OCI-M1 (cell line): ENCODE measurements at regions not wholly inside any gene's neighbourhood (a gene's known extent, or its start where the extent isn't known, plus 50 kb on each side); places are given as distances from the start of the nearest gene placed in this dataset.

Source experiments
- DNase-seq: peaks from one replicate; lab custom pipeline; 2025; lab: John Stamatoyannopoulos, UW

DNA sequence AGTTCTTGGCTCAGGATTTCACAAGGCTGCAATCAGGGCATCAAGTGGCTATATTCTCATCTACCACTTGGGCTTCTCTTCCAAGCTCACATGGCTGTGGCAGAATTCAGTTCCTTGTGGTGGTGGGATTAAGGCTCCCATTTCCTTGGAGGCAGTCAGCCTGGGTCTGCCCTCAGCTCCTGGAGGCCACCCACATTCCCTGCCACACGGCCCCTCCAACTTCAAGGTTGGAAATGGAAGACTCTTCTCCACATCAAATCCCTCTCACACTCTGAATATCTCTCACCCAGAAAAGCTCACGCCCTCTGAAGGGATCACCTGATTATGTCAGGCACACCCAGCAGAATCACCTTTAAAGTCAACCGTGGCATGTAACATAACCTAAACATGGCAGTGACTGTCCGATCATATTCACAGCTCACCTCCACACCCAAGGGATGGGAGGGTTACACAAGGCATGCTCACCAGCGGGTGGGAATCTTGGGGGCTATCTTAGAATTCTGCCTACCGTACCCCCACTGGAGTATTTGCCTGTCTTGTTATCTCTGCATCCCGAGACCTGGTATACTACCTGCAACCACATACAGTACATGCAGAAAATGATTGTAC lies 256.2 kb upstream of the KLHL29 start:
- DNase-seq = no peak

DNA sequence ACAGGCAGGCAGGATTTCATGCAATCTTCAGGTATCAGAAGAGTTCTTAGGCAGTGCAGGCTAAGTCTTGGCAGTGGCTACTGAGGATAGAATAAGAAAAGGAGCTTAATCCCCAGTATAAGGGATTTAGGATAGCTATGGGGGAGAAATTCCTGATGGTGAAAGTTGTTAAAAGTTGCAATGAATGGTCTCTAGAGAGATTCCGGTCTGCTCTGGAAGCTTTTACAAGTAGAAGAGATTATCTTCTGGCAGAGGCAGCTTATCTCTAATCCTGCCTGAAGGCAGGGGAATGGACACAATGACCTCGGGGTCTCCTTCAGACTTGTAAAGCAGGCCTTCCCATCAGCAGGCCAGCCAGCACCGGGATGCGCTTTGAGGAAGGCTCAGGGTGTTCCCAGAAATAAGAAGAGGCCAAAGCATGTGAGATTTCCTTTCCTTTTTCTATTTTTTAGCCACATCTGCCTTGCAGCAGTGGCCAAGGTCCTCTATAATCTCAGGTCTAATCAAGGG lies 253.9 kb upstream of the KLHL29 start:
- no peak for DNase-seq

DNA sequence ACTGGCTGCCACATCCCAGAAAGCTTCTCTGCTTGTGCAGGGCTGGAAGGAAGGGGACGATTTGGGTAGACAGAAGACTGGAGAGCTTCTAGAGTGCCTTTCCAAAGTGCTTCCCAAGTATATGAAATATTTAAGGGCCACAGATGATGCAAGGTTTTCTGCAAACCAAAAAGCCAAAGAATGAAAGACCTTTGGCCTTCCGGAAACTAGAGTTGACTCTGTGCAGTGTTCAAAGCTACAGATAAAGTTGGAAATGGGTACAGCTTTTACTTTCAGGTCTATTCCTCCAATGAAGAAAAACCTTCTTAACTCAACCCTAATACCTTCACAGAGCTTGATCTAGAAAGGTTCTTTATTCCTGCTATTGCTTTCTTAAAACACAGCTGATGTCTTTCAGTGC lies 253.0 kb upstream of the KLHL29 start:
- no peak for DNase-seq

DNA sequence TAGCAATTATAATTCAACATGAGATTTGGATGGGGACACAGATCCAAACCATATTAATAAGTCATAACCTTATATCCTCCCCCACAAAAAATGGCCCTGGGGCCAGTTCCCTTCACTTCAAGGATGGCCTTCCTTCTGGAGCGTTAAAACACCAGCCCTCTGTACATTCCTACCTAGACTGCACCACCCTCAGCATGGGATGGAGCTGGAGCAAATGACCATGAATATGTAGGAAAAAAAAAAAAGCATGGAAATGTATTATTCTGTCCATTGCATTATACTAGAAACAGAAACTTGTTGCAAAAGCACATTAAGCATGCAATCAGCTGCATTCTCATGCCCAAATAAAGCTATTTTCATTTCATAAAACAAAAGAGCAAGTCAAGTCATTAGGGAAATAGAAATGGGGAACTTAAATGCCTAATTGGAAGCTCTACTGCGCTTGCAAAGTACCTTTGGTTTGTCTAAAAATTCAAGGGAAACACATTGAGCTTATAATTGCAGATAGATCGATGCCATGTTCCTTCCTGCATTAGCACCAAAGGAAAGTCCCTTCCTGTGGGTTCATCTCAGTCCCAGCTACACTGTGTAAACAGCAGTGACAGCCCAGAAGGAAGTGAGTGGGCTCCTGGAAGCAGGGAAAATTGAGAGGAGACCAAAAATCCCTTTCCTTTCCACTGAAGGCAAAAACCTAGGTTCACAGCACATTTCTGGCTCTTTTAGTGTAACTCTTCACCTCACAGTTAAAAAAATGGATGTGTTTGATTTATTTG lies 252.0 kb upstream of the KLHL29 start:
- no peak for DNase-seq

DNA sequence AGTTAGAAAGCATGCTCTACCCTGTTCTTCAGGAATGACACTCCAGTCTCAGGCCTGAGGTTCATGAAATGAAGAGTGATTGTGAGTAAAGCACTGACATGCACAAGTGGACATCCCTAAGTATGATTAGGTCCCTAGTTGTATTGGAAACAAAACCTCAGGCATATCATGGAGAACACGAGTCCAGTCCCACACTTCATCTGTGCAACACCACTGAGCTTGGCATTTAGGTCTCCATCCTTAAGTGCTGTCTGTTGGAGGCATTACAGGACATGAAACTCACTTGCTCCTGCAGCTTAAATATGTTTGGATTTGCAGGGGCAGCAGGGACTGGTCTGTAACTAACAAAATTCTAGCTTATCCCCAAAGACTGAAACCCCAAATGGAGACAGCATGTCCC lies 250.3 kb upstream of the KLHL29 start:
- DNase-seq = no peak

DNA sequence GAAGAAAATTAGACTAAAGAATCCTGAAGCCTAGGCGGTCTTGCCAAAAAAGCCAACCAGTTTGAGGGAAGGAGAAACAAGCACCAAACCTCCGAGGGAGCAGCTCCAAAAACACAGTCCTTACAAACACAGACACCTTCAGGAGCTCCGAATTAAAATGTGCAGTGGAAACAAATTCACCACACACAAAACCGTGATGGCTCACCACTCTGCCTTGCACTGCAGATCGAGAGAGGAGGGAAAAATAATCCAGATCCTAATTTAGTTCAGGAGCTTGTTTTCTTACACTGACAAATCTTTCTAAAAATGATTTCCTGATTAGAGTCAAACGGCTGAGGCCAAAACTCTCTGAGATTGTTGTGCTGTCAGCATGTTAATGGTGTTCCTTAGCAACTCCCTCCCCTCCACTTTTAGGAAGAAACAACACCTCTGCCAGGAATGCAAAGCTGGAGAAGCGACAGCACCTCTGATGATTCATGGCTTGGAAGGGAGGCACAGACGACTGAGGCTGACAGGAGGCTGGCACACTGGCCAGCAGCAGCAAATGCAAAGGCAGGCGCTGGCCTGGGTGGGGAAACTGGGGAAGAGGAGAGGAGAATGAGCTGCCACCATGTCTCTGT lies 249.4 kb upstream of the KLHL29 start:
- no peak for DNase-seq

DNA sequence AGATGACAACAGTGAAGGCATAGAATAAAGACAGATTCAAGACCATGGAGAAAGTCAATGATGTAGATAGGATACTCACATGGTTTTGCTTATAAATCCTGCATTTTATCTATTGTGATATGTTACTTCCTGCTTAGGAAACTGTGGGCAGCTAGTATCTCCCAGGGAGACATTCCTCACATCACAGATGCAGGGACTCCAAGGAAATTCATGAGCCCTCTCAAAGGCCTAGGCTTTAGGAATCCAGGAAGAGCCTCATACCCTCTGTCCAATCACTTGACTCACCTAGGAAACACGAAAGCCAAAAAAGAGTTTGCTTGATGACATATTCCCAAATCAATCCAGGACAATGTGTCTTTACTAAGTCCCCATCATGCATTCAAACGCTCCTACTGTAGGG lies 247.8 kb upstream of the KLHL29 start:
- DNase-seq = no peak

DNA sequence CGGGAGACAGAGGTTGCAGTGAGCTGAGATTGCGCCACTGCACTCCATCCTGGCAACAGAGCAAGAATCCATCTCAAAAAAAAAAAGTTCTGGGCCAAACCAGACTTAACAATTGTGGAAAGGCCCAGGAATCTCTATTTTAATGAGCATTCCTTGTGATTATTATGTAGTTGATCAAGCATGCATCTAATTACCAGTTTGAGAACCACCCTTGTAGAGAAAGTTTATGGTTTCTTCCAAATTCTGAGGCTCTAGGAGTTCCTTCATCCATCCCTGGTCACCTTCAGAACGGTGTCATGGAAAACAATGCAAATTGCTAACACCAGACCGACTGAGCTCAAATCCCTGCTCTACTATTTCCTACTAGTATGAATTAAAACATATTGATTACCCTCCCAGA lies 246.3 kb upstream of the KLHL29 start:
- no peak for DNase-seq

DNA sequence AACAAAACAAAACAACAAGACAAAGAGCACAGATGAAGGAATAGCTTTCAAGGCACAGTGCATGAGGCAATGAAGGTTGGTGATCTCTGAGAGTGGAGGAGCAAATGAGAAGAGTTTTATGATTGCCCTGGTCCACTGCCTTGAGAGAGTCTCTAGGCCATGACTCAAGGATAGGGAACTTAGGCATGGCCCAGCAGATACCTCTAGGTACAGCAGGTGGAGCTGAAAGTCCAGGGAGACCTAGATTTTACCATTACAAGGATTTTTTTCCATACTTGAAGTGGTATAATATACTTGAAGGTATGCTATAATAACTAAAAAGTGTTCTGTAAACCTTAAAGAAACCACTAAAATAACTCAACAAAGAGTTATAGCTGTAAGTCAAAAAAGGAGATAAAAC lies 239.5 kb upstream of the KLHL29 start:
- no peak for DNase-seq

DNA sequence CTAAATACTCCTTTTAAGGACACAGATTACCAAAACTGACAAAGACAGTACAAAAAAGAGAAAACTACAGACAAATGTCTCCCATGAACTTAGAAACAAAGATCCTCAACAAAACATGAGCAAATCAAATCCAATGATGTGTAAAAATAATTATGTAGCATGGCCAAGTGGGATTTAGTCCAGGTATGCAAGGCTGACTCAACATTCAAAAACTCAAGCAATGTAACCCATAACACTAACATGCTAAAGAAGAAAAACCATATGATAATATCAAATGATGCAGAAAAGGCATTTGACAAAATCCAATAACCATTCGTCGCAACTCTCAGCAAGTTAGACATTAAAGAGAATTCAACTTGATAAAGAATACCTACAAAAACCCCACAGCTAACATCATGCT lies 239.0 kb upstream of the KLHL29 start:
- no peak for DNase-seq

DNA sequence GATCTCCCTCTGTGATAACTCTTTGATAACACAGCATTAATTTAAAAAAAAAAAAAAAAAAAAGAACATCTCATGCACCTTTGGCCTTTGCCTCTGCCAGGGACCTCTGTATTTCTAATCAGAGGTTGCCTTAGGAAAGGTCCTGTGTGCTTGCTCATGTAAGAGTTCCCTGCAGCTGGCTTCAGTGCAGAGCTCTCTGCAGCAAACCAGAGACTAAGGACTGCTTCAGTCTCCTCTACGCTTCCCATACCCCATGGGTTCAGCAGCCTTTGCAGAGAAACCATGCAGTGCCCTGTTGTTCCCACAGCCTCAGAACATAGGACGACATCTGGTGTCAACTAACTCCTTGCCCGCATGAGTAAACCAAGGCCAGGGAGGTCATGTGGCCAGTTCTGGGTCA lies 236.6 kb upstream of the KLHL29 start:
- DNase-seq = no peak

DNA sequence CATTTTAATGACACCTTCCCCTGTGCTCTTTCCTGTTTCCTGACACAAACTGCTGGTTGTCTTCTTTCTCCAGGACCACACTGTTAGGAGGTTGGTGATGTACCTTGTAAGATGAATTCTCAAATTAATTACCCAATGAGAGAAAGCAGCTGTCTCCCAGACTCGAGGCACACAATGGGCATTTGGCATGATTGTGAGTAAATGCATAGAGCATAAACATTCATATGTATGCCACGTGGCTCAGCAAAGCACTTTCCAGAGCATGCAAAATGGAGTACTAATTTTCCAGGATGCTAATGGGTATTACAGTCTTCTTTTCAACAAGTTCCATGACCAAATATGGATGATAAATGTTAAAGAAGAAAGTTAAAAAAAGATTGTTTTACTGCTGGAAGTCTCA lies 235.2 kb upstream of the KLHL29 start:
- DNase-seq = no peak

DNA sequence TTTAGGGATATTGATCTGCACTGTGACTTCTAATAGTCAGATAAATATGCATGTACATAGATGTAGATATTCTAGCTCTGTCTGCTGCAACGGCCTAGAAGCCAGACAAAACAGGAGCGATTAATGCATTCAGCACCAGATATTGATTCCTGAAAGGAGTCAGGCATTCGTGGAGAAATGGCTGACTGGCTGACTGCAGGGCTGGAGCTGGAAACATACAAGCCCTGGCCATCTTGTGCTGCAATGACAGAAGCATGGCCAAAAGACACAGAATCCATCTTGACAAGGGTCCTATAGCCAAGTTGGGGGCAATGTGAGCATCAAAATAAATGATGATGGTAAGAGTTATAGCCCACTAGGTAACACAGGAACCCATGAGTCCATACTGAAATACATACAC lies 231.5 kb upstream of the KLHL29 start:
- DNase-seq = no peak

DNA sequence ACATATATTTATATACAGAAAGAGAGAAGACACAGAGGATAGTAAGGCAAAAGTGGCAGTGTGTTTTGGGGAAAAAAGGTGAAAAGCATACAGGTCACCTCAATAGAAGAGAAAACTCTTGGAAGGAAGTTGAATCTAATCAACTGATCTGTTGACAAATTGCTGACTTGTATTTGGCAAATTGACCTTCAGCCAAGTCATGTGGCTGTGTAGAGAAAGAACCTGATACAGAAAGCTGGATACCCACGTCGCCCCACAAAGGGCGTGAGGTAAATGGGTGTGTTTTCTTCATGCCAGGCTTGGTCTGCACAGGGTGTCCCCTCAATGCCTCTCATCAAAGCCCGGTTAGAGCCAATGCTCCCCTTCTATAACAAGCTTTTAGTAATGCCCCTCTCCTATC lies 230.0 kb upstream of the KLHL29 start:
- no peak for DNase-seq

DNA sequence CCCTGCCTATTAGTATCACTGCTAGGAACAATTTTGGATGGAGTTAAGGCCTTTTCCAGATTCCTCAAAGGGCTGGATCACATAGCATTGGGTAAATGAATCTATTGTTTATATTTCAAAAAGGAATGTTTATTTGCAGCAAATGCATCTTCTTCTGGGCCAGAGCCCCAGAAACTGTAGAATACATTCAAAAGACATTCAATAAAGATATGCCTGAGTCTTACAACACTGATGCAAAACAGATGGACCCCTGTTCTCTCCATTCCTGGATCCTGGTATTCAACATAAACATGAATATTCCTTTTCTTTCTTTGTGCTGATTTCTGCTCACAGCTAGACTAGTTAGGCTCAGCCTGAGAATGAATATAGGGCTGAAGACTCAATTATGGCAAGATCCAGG lies 227.2 kb upstream of the KLHL29 start:
- no peak for DNase-seq

DNA sequence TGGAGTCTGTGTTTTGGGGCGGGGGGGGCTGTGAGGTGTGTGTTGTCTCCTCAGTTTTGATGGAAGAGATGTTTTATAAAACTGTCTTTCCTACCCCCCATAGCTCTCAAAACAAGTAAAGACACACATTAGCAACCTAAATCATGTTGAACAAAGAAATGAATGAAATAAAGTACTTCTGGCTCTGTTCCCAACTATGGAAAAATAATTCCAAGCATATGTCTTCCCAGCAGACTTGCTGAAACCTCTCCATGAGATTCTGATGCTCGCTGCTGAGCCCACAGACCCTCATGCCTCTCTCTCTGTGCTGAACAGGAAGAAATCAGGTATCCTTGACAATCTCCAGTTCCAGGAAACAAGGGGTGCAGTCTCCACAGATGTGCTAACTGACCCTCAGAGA lies 226.7 kb upstream of the KLHL29 start:
- no peak for DNase-seq

DNA sequence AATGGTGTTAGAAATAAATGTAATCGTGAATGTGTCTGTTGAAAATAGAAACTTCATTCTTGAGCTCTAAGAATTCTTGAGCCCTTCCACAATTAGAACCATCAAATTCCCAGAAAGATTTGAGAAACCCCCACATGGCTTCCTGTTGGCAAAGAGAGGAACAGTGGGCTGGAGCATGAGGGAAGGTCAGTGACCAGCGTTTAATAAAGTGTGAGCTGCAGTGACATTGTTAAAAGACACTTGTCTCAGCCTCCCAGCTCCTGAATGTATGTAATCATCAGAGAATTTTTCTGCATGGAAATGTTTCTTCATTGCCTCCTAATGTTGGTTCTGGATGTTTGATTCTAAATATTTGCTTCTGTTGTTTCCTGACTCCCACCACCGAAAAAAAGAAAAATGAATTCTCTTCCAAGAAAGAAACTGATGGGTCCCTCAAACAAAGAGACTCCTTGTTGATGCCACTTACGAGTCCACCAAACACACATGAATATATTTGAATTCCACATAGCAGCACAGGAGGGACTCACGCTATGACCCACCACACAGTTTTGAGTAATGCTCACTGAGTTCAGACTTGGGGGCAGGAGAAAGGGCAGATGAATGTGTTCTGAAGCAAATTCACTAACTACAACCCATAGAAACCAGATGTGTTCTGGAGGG lies 225.1 kb upstream of the KLHL29 start:
- DNase-seq = no peak

DNA sequence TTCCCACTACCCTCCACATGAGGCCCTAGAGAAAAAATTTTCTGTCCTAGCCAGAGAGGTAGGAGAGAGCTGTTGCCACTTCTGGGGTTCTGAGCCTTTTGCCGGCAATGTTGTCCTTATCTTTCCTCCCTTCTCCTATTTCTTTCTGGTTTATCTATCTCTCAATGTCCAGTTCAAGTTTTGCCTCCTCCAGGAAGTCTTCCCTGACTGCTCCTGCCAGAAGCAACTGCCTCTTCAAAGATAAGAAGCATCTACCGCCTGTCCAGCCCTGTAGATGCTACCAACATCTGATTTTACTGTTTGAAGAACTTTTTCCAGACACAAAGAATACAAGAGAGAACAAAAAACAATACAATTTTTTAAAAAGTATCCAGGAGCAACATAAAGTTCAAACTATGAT lies 220.8 kb upstream of the KLHL29 start:
- no peak for DNase-seq

DNA sequence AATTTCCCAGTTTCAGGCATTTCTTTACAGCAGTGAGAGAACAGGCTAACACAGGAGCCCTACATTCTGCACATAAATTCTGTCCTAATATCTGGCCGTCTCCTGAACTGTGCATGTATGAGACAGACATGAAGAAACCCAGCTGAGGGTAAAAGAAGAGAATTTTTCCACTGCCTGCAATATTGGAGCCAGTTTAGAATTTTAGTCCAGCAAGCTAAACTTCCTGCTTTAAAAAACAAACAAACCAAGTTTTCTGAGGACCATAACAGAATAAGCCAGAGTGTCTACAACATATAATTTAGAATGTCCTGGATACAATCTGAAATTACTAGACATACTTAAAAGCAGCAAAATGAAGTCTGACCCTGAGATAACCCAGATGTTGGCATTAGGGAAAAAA lies 215.1 kb upstream of the KLHL29 start:
- no peak for DNase-seq

DNA sequence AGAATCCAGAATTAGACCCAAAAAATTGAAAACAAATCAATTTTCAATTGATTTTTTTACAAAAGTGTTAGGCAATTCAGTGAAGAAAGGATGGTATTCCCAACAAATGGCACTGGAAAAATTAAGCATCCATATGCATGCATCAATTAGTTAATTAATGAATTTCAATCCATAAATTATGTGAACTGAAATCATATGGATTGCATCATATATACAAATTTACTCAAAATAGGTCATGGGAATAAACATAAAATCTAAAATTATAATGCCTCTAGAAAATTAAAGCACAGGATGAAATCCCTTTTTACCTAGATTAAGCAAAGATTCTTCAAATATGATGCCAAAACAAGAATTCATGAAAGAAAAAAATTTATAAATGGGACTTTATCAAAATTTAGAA lies 213.9 kb upstream of the KLHL29 start:
- DNase-seq = no peak

DNA sequence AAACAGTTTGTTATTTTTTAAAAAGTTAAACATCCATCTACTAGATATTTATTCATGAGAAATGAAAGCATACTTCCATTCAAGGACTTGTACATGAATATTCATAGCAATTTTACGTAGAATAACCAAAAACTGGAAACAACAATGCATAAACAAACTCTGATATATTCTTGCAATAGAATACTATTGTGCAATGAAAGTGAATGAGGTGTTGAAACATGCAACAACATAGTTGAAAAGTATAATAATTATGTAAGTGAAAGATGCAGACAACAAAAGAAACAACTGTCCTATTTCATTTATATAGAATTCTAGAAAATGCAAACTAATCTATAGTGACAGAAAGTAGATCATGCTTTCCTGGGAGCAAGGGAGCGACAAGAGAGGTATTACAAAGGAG lies 206.6 kb upstream of the KLHL29 start:
- DNase-seq = no peak

DNA sequence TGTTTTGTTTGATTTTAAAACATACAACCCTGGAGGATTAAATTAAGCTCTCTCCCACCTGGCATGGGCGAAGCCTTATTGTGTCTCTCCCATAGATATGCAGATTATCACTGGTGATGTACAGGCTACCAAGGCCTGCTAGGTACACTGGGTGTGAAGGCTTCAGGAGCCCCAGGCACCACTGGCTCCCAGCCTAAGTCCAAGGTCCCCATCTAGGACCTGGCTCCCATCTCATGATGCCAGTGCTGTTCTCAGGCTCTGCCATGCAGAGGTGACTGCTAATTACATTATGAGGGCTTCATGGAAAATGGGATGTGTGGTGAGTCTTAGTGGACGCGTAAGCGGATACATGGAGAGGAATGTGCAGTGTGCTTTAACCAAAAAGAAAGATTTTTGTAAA lies 201.2 kb upstream of the KLHL29 start:
- no peak for DNase-seq
